ENCODE measurements at regions not wholly inside any gene's neighbourhood (a gene's known extent, or its start where the extent isn't known, plus 50 kb on each side); places are given as distances from the start of the nearest gene placed in this dataset.

DNA sequence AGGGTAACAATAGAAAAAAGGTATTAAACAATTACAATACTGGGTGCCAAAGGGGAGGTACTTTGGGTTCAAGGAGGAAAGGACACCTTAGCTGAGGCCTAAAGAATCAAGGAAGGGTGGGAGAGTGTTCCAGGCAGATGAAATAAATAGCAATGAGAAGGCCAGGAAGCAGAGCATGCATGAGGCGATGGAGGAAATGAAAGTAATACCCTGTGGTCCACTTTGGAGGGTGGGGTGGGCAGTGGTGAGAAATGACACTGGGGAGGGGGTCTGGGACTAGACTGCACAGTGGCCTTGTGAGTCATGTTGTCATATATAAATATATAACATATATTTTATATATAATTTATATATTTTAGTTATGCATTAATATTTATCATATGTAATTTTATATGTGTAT lies 55.9 kb downstream of the BHLHE40 start:
- TF ChIP-seq, protein P1, sequence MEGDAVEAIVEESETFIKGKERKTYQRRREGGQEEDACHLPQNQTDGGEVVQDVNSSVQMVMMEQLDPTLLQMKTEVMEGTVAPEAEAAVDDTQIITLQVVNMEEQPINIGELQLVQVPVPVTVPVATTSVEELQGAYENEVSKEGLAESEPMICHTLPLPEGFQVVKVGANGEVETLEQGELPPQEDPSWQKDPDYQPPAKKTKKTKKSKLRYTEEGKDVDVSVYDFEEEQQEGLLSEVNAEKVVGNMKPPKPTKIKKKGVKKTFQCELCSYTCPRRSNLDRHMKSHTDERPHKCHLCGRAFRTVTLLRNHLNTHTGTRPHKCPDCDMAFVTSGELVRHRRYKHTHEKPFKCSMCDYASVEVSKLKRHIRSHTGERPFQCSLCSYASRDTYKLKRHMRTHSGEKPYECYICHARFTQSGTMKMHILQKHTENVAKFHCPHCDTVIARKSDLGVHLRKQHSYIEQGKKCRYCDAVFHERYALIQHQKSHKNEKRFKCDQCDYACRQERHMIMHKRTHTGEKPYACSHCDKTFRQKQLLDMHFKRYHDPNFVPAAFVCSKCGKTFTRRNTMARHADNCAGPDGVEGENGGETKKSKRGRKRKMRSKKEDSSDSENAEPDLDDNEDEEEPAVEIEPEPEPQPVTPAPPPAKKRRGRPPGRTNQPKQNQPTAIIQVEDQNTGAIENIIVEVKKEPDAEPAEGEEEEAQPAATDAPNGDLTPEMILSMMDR (IDR thresholded peaks at IDR 0.05), result no peak
- no peak for ATAC-seq (ENCODE audit: low FRiP score)
- no peak for DNase-seq (ENCODE audit: low spot score)

DNA sequence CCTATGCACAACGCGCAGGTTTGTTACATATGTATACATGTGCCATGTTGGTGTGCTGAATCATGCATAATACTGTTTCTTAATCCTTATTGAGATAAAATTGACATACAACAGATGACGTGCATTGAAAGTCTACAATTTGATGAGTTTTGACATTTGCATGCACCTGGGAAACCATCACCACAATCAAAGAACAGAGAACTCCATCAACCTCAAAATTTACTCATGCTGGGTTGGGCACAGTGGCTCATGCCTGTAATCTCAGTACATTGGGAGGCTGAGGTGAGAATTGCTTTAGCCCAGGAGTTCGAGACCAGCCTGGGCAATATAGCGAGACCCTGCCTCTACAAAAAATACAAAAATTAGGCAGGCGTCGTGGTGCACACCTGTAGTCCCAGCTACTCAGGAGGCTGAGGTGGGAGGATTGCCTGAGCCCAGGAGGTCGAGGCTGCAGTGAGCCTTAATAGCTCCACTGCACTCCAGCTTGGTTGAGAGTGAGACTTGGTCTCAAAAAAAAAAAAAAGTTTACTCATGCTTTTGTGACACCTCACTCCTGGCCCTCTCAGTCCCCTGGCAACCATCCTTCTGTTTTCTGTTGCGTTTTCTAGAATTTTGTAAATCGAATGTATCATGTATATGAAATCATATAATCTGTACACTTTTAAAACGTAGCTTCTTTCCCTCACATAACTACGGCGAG lies 56.6 kb downstream of the BHLHE40 start:
- no peak for ATAC-seq (ENCODE audit: low FRiP score)
- DNase-seq (ENCODE audit: low spot score), result no peak
- TF ChIP-seq, protein P1 (IDR thresholded peaks at IDR 0.05), result no peak

DNA sequence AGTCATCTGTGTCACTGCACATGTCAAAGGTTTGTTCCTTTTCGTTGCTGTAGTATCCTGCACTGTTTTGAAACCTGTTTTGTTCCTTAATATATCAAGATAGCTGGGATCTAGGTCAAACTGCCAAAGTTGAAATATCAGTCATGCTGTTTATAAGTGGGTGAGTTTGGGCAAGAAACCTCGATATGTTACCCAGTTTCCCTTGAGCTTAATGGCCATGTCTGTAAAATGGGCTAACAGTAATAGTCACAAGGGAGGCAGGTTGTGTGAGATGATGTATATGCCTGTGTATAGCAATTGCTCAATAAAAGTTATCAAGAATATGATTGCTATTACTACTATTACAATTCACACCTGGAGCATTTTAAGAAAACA lies 57.1 kb downstream of the BHLHE40 start:
- DNase-seq (ENCODE audit: low spot score) (no peak), ATAC-seq (ENCODE audit: low FRiP score) (no peak)
- TF ChIP-seq, protein P1 (IDR thresholded peaks at IDR 0.05), result no peak

DNA sequence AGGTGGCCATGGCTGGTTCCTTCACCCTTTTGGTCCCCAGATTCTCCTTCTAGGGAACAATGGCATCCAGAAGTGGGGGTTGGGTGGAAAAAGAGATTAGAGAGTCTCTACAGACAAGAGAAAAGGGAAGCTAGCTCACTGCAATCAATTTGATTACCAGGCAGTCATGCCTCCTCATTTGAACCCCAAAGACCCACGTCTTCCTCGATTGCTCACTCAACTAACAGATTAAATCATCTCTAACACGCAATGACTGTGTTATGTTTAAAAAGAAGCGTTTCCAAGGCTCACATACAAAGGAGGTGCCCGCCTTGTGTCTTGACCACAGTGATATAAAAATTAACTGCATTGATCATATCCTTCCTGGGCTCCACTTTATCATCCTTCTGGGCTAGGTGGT lies 57.6 kb downstream of the BHLHE40 start:
- TF ChIP-seq, protein P1 (IDR thresholded peaks at IDR 0.05), result no peak
- no peak for DNase-seq (ENCODE audit: low spot score)
- no peak for ATAC-seq (ENCODE audit: low FRiP score)

DNA sequence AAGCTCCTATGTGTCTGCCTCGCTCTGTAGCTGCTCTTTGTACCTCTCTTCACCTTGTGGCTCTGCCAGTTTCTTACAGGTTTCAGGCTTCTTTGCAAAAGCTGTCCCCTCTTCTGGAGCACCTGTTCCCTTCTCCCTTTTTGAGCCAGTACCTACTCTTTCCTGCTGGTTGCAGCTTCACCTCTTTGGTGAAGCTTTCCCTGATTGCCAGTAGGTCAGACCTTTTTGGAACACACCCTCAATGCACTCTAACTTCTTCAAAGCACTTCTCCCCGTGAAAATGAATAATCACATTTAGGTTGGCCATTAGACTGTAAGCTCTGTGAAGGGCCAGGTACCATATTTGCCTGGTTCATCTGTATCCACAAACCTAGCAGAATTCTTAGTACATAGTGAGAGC lies 60.3 kb downstream of the BHLHE40 start:
- TF ChIP-seq, protein P1 (IDR thresholded peaks at IDR 0.05), result no peak
- ATAC-seq (ENCODE audit: low FRiP score) (no peak), DNase-seq (ENCODE audit: low spot score) (no peak)

DNA sequence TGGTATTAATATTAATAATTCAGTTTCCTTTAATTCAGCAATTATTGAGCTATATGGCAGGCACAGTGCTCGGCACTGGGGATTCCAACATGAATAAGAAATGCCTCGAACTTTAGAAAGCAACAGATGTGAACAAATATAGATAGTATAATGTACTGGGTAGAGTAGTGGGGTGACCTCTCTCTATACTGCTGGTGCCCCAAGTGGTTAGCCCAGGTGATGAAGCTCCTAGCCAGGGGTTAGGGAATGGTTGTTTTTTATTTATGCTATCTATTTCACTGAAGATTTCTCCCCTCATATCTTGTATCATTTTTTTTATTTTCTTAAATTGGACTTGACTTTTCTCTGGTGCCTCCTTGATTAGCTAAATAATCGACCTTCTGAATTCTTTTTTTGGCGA lies 62.1 kb downstream of the BHLHE40 start:
- no peak for ATAC-seq (ENCODE audit: low FRiP score)
- TF ChIP-seq, protein P1 (IDR thresholded peaks at IDR 0.05), result no peak
- no peak for DNase-seq (ENCODE audit: low spot score)

DNA sequence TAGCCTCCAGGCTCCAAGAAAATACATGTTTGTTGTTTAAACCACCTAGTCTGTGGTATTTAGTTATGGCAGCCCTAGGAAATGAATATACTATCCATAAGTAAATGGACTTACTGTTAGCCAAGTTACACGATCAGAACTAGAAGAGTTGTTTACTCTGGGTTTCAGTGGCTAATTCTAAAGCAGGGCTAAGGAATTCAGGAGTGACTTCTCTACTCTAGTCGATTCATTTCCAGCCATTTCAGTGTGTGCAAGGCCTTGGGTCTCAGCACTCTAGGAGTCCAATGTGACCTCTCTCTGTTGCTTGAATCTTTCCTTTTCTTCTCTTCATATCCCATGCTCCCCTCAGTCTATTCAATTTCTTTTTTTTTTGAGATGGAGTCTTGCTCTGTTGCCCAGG lies 66.7 kb downstream of the BHLHE40 start:
- ATAC-seq (ENCODE audit: low FRiP score) (no peak), DNase-seq (ENCODE audit: low spot score) (no peak)
- TF ChIP-seq, protein P1 (IDR thresholded peaks at IDR 0.05), result no peak

Measured in omental fat pad (tissue), 3 donors.